ENCODE measurements at regions not wholly inside any gene's neighbourhood (a gene's known extent, or its start where the extent isn't known, plus 50 kb on each side); places are given as distances from the start of the nearest gene placed in this dataset.

- no peak for TF ChIP-seq CTCF (conservative IDR thresholded peaks at IDR 0.05; ENCODE audit: low read depth, low read length)
- no peak for TF ChIP-seq EZH2 (IDR thresholded peaks at IDR 0.05; ENCODE audit: low read length, unreplicated experiment)
Observed at GRCh38 chr3:28846971-28847478, 433.8 kb upstream of the RBMS3 start.
